Stimulated activated CD4-positive, alpha-beta T cell treated with anti-CD3 and anti-CD28 coated beads, TNF-alpha, amount 100 ng/mL, for 48 hours (primary cell): ENCODE measurements at regions not wholly inside any gene's neighbourhood (a gene's known extent, or its start where the extent isn't known, plus 50 kb on each side); places are given as distances from the start of the nearest gene placed in this dataset.
"Not testable (repeated sequence)": the region's sequence is repeated elsewhere in the genome, so short reads cannot be mapped to it uniquely, and the experiment has no call there.

Experiments used
- DNase-seq, 3 donors: peaks; one replicate each; pipeline ENCODE4 v3.0.0-alpha.2; 2020; ENCODE audit warnings: low read depth in 3 of 3

GRCh38 chr4:71209161-71209560 lies 129.7 kb upstream of the SLC4A4 start:
- DNase-seq = no peak

- no peak for DNase-seq
Observed at GRCh38 chr4:71210823-71211222, 128.0 kb upstream of the SLC4A4 start.

- no peak for DNase-seq
Observed at GRCh38 chr4:71211748-71212147, 127.1 kb upstream of the SLC4A4 start.

- DNase-seq = no peak
Observed at GRCh38 chr4:71212216-71212615, 126.6 kb upstream of the SLC4A4 start.

GRCh38 chr4:71214578-71214977 lies 124.2 kb upstream of the SLC4A4 start:
- DNase-seq = no peak

GRCh38 chr4:71216316-71216959 lies 122.4 kb upstream of the SLC4A4 start:
- DNase-seq = no peak

GRCh38 chr4:71217688-71218087 lies 121.1 kb upstream of the SLC4A4 start:
- no peak for DNase-seq

- DNase-seq = not testable (repeated sequence)
Observed at GRCh38 chr4:71220848-71221247, 118.0 kb upstream of the SLC4A4 start.

- no peak for DNase-seq
Observed at GRCh38 chr4:71221510-71222466, 117.0 kb upstream of the SLC4A4 start.

GRCh38 chr4:71222661-71223060 lies 116.2 kb upstream of the SLC4A4 start:
- no peak for DNase-seq

GRCh38 chr4:71229477-71230270 lies 109.1 kb upstream of the SLC4A4 start:
- no peak for DNase-seq

- DNase-seq = no peak
Observed at GRCh38 chr4:71230271-71231128, 108.3 kb upstream of the SLC4A4 start.

GRCh38 chr4:71231129-71232055 lies 107.4 kb upstream of the SLC4A4 start:
- no peak for DNase-seq

- DNase-seq = no peak
Observed at GRCh38 chr4:71232056-71232430, 106.8 kb upstream of the SLC4A4 start.

GRCh38 chr4:71232846-71233245 lies 106.0 kb upstream of the SLC4A4 start:
- DNase-seq = no peak

- DNase-seq = no peak
Observed at GRCh38 chr4:71235311-71236201, 103.3 kb upstream of the SLC4A4 start.

- DNase-seq = no peak
Observed at GRCh38 chr4:71236226-71236625, 102.6 kb upstream of the SLC4A4 start.

GRCh38 chr4:71237641-71238040 lies 101.2 kb upstream of the SLC4A4 start:
- no peak for DNase-seq

- no peak for DNase-seq
Observed at GRCh38 chr4:71239365-71239764, 99.5 kb upstream of the SLC4A4 start.
